Fibroblast of peridontal ligament (primary cell): ENCODE measurements at regions not wholly inside any gene's neighbourhood (a gene's known extent, or its start where the extent isn't known, plus 50 kb on each side); places are given as distances from the start of the nearest gene placed in this dataset.
"Not testable (repeated sequence)": the region's sequence is repeated elsewhere in the genome, so short reads cannot be mapped to it uniquely, and the experiment has no call there.

Experiments used
- DNase-seq: peaks from one replicate; pipeline ENCODE4 v3.0.0-alpha.2; 2010; ENCODE audit errors: extremely low read depth

DNA sequence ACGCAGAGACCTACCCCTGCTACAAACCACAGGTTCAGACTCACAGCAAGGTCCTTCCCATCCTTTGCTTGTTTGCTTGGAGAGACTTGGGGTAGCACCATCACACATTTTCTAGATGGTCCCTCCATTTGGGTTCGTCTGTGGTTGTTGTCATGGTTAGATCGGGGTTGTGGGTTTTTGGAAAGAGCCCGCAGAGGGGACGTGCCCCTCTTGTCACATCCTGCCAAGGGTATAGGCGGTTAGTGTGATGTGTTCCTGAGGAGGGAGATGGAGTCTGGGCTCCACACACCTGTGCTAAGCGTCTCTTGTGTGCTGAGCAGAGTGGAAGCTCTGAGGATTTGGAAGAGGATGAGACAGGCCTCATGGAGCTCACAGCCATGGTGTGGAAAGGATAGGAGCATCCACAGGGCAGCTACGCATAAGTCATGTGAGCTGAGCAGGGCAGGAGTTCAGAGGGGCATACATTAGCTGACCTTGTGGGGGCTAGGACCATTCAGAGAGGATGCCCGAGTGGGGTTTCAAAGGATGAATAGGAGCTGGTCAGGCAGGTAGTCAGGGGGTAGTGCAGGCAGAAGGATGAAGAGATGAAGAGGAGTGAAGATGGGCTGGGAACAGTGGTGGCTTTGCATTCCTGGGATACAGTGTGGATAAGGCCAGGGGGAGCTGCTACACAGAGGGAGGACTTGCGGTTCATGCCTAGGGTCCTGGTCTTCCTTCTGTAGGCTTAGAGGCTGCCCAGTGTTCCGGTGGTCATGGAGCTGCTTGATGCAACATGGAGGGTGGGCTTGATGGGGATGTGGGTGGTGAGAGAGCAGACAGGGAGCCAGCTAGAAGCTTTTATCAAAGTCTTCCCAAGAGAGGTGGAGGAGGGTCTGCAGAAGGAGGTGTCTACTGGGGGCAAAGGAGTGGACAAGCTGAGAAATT, 62.9 kb downstream of the ACKR3 start:
- DNase-seq, result no peak

DNA sequence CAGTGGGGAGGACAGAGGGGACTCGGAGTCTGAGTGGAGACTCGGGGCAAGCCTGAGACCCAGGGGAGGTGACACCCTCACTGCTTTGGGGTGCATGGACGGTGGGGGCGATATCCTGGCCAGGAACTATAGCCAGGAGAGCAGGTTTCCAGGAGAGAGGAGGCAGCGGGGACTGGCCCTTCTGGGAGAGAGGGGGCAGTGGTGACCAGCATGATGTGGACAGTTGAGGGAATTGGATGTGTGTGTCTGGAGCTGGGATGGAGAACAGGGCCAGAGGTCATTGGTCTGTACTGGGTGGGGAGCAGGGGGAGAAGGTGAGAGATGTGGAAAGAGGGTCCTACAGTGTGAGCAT, 63.6 kb downstream of the ACKR3 start:
- no peak for DNase-seq

DNA sequence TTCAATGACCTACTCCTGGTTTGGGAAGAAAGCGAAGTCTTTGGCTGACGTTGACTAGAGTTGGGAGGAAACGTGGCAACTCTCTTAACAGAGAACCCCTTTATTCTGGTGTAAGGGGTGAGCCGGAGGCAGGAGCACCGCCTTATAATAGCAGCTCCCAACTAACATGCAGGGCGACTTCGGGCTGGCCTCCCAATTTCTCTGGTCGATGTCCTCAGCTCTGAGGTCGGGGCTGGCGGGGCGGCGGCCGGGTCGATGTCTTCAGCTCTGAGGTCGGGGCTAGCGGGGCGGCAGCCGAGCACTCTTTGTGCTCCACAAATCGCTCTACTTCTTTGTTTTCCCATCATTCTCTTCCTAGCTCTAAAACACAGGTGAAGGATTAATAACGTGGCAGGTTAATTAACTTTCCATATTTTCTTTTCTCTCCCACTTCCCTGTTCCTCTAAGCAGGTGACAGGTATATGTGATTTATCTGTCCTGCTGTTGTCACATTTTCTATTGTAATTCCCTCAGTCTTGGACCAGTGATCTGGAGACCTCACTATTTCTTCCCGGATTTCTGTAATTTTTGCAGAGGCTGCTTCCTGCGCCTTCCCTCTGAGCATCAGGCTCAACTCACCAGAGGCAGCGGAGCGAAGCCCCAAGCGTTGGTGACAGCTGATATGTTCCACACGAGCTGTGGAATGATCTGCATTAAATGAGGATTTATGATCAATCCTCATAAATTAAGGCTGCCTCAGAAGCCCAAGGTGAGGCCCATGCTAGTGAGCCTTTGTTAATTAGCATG, 64.3 kb downstream of the ACKR3 start:
- no peak for DNase-seq

DNA sequence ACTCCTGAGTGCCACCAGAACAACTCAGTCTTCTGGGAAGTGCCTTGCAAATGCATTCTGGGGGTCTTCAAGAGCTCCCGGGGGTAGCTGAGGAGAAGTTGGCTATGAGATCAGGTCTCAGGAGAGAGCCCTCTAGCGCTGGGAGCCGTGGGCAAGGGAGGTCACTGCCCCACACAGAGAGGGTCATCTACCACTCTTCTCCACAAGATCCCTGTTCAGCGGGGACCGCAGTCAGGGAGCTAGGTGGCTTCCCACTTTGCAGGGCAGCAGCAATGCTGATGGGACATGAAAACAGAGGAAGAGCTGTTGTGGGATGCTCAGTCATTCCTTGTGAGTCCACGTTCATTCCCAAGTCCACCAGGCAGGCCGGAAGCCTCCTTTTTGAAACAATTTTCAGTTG, 66.6 kb downstream of the ACKR3 start:
- no peak for DNase-seq

DNA sequence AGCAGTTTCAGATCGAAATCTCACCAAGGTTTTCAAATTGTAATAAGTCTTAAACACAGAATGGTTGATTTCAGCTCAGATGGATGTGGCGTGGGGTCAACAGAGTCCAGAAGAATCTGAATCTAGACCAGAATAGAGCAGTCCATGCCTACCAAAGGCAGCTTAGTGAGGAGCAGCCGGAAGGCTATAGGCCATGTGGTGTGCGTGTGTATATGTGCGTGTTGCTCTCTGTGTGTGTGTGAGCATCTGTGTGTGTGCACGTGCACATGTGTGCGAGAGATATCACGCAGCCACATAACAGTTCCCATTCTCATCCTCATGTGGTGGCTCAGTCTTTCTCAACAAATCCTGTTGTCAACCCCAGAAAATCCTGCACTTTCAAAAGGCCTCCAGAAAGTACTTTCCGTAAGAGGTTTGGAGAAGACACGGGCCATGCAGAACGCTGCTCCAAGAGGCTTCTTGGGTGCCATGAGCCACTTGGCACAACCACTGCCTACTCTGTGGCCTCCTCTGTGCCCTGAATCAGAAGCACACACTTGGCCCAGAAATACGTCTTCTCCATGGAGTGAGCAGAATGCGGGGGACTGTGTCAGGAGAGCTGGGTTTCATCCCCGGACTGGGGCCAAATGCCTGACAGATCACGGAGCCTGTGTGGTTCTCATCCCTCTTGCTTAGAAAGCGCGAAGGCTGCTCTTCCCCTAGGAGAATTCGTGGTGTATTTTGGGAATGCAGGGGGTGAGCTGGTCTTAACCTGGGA, 67.3 kb downstream of the ACKR3 start:
- no peak for DNase-seq

DNA sequence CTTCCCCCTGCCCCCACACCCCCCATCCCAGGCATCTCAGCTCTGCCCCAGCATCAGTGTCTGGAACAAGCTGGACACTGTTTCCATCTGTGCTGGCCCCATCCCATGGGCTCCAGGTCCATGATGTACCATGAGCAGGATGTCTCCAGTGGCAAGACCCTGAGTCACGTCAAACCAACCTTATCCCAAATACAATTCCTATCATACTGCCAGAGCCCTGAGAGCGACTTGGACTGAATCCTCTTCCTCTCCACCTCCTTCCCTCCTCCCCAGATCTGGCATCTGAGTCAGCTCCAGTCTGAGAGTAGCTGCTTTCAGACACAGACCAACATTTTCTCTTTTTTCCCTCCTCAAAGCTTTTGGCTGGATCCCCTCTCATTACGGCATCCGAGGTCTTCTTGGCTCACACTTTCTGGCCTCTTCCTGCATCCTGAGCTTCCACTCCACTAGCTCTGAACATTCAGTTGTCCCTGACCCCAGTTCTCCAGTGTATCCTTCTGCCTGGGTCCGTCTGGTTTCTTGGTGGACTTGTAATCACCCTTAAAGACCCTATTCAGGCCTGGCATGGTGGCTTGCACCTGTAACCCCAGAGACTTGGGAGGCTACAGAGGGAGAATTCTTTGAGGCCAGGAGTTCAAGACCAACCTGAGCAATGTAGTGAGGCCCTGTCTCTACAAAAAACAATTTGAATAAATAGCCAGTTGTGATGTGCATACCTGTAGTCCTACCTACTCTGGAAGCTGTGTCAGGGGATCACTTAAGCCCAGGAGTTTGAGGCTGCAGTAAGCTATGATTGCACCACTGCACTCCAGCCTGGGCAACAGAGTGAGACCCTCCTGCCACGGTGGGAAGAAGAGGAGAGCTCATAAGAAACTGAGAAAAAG, 68.3 kb downstream of the ACKR3 start:
- peak; percentile 40 for DNase-seq

DNA sequence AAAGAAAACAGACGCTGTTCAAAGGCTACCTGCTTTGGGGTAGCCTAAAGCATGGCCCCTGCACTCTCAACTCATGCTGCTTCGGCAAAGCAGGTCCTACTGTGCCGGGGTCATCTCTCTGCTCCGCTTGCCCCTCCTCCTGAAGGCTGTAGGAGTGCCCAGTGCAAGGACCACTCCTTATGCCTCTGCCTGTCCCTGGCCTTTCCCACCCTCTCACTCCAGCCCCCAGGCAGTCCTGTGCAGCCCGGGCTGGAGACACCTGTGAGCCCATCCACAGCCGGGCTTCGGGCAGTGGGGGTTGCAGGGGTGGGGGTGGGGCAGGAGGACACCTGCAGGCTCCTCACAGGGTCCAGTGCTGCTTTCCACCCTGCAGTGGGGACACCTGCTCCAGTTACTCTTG, 69.1 kb downstream of the ACKR3 start:
- DNase-seq, result no peak

DNA sequence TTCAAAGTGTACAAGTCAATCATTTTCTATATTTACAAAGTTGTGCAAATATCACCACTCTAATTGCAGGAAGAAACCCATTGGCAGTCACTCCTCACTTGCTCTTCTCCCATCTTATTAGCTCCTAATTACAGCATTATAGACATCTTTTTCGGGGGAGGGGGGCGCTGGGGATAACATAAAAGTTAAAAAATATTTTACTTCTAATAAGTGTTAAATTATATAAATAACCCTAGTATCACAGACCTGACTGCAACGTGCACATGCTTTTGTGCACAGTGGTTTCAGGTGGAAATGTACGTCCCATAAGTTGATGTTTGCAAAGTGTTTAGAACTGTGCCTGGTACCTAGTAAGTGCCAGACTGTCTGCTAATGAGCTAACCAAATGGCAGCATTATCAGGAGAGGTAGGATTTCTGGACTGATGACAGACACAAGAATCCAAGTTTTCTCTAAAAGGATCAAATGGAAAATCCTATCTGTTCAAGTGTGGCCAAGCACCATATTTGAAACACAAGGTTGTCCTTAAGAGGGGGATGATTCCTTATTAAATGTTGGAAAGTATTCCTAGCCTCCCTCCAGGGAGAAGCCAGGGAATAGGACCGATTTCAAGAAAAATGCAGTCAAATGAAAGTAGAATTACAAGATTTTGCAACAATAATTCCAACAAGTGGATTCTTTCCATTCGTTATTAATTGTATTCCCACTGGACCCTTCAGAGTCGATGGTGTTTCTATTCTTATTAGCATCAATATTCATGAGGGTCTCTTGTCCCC, 70.0 kb downstream of the ACKR3 start:
- no peak for DNase-seq

DNA sequence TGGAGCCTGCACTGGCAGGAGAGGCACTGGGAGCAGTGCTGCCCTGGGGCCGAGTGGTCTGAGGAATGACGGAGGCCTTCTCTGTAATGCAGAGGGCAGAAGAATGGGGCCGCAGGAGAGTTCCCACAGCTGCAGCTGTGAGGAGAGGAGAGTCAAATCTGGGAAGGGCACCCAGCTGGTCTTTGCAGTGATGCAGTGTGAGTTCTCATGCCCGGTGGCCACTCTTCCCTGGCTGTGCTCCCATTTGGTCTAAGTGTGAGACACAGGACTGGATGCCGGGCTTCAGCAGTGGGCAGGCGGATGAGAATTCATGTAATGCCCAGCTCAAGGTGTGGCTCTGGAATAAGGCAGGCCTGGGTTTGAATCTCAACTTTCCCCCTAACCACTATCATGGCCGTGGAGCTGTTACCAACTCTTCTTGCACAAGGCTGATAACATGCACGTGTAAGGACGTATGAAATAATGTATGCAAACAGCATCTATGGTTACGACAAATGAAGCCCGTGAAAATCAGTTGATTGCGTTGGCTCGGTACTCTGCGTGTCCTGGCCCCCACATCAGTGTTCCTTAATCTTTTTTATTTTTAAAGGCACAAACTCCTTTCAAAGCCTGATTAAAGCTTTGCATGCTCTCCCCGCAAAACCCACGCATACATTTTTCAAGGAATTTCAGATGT, 71.6 kb downstream of the ACKR3 start:
- no peak for DNase-seq

DNA sequence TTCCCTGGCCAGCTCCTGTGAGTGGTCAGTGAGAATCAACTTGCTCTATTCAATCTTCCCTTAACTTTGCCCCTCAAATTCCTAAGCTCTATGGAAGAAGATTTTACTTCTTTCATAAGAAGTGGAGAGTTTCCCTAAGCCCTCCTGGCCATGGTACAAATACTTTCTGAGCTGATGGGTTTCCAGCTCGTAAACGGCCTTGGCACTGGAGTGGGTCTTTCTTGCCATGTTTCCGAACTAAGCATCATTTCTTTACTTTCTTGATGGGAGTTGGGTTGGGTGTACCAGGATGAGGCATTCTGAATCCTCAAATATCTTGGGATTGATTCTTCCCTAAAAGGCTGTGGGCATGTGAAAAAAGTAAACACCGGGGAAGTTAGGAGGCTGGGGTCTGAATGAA, 72.5 kb downstream of the ACKR3 start:
- DNase-seq, result no peak

DNA sequence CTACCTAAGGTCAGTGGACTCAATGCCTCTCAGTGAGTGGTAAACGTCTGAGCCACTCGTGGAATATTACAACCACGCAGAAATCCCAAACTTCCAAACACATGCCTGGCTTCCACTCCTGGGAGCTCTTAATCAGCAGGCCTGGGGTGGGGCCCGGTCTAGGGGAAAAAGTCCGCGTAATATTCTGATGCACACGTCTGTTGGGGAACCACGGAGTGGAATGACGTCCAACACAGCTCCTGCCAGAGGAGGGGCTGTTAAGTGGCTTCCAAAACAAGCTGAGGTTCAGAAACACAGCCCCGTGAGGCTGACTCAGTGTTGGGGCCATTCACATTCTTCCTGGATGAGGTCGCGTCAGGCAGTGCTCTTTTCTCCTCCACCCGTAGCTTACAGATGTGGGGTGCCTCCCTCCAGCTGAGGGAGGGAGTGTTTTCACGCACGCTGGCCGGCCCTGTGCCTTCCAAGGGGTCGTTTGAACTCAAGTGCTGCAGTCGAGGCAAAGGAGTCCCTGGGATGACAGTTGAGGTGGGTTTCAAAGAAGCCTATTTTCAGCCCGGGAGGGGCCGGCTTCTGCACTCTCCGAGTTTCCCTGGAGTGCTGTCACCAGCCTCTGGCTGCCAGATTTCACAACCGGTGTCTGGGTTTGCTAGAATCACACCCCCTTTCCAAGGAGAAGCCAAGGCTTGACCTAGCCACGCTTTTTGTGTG, 73.1 kb downstream of the ACKR3 start:
- peak; percentile 100 for DNase-seq

DNA sequence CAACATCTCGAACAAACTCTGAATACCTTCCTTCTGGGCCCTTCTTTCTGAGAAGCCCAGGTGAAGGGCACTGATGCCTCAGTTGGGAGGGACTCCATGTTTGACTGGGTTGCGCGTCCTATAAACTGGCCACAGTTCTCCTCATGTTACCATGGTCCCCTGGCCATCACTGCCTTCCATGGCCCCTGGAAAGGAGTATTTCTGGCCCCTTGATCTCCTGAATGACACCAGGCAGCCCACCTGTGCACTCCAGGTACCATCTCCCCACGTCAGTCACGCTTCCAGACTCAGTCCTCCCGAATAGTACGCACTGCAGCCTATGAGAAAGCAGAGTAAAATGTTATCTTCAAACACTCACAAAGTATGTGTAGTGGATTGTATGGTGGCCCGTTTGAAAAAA, 73.9 kb downstream of the ACKR3 start:
- DNase-seq, result no peak

DNA sequence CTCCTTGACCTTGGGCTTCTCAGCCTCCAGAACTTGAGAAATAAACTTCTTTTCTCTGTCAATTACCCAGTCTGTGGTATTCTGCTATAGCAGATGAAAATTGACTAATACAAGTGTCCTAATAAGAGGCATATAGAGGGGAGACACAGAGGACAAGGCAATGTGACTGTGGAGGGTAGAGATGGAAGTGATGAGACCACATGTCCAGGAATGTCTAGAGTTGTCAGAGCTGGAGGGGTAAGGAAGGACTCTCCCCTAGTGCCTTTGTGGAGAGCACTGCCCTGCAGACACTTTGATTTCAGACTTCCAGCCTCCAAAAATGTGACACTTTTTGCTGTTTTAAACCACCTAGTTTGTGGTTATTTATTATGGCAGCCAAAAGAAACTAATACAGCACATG, 74.4 kb downstream of the ACKR3 start:
- DNase-seq, result no peak

DNA sequence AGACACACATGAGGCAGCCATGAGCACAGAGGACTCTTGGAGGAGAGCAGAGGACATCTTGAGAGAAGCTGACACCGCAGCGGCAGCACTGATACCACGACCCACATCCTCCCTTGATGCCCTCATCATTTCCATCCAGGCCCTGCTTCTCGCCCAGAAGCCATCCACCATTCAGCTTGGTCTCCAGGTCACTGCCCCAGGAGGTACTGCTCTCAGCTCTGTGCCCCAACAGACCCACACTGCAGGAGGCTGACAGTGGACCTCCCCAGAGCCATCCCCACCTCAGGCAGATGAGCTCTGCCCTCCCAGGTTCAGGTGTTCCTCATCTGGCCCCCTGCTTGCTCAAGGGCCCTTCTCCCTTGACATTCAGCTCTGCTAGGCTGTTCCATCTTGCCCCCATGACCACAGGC, 74.9 kb downstream of the ACKR3 start:
- DNase-seq, result no peak

DNA sequence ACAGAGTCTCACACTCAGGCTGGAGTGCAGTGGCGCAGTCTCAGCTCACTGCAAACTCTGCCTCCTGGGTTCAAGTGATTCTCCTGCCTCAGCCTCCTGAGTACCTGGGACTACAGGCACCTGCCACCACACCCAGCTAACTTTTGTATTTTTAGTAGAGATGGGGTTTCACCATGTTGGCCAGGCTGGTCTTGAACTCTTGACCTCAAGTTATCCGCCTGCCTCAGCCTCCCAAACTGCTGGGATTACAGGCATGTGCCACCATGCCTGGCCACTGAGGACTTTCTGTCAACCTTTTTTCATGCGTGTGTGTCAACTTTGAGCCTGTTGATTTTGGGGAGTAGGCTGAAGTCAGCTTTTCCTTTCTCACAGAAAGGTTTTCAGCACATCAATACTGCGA, 75.5 kb downstream of the ACKR3 start:
- DNase-seq, result not testable (repeated sequence)

DNA sequence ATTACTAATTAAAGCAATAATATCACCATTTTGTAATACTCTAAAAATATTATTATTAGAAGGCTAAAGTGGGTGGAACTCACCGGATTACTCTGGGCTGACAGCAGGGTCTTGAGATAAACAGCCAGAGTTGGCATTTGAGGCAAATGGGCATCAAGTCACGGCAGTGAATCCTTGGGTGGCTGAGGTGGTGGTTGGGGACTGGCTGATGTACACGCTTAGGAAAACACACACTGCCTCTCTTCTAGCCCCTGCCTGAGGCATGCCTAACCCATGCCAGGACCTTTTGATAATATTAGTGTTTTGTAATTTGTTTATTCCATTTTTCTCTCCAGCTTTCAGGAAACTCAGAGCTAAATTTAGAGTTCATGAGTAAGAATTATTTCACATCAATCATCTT, 76.8 kb downstream of the ACKR3 start:
- no peak for DNase-seq

DNA sequence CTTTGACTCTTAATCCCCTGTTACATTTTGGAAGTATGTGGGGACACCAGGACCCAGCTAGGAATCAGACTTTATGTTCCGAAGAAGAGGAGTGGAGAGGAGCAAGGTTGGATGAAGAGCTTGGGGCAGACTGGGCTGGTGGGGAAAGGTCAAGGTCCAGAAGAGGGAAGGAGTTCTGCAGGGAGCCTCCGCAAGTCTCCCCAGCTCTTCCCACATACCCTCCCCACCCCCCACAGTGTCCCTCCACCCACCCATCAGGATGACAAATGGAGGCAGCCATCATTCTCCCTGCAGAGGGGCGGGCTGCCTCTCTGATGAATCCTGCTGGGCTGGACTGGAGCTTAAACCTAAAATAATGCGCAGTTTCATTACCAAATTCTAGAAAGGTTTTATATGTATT, 77.2 kb downstream of the ACKR3 start:
- no peak for DNase-seq

DNA sequence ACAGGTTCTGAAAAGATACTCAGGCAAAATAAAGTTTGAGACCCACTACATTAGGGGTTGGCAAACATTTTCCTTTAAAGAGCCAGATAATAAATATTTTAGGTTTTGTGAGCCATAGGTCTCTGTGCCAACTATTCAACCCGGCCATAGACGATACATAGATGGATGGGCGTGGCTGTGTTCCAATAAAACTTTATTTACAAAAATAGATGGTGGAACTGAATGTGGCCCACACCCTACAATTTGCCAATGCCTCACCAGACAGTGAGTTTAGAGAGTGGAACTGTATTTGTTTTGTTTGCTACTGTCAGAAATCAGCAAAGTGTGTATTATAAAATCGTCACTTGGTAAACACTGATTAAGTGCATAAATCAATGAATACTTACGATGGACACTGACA, 78.0 kb downstream of the ACKR3 start:
- DNase-seq, result no peak

DNA sequence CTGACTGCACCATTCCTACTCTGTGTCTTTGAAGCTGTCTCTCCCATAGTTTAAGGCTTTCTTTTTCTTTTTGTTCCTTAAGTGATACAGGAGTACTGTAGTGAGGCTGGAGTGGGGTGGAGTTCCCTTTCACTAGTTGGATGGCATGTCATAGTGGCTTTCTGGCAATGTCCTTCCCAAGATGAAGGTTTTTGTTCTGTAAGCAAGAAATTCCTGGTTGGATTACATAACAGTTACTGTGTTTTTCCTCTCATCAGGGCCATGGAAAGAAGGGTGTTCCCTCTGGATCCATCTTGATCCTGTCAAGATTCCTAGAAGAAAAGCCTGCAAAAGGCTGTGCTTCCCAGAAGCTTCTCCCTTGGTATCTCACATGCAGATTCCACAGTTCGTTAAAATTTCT, 84.2 kb downstream of the ACKR3 start:
- DNase-seq, result peak; percentile 50
